IPS-20b (cell line): ENCODE measurements at regions not wholly inside any gene's neighbourhood (a gene's known extent, or its start where the extent isn't known, plus 50 kb on each side); places are given as distances from the start of the nearest gene placed in this dataset.
"Not testable (repeated sequence)": the region's sequence is repeated elsewhere in the genome, so short reads cannot be mapped to it uniquely, and the experiment has no call there.

Experiments used
- H3K27ac ChIP-seq: one replicate; pipeline ENCODE4 v1.5.1; 2013; ENCODE audit warnings: low read length
- H3K27me3 ChIP-seq: 2 replicates; pipeline ENCODE4 v1.6.1; 2013; ENCODE audit warnings: mild to moderate bottlenecking, low read length, inconsistent platforms; ENCODE audit not compliant: insufficient read depth
- H3K36me3 ChIP-seq: 2 replicates; pipeline ENCODE4 v1.6.1; 2013; ENCODE audit warnings: low read depth, mild to moderate bottlenecking, inconsistent platforms, low read length, moderate library complexity; ENCODE audit not compliant: insufficient read depth
- H3K4me1 ChIP-seq: 2 replicates; pipeline ENCODE4 v1.6.1; 2013; ENCODE audit warnings: mild to moderate bottlenecking, control low read depth, inconsistent platforms, low read length, moderate library complexity; ENCODE audit not compliant: insufficient read depth
- H3K4me3 ChIP-seq: 2 replicates; pipeline ENCODE4 v1.5.1; 2013; ENCODE audit warnings: mild to moderate bottlenecking, low read length, inconsistent platforms
- H3K9ac ChIP-seq: 2 replicates; pipeline ENCODE4 v1.6.1; 2013; ENCODE audit warnings: low read depth, mild to moderate bottlenecking, inconsistent platforms, low read length, moderate library complexity
- H3K9me3 ChIP-seq: 2 replicates; pipeline ENCODE4 v1.6.1; 2013; ENCODE audit warnings: mild to moderate bottlenecking, low read depth, low read length, inconsistent platforms; ENCODE audit not compliant: insufficient read depth

GRCh38 chr18:39460136-39460535 is 1894.5 kb upstream of the CELF4 start:
- Histone ChIP-seq H3K4me1 (no peaks in the 10 kb centered on the region), H3K9ac (no peak overlapping the region), H3K36me3 (no peaks in the 10 kb centered on the region)

DNA sequence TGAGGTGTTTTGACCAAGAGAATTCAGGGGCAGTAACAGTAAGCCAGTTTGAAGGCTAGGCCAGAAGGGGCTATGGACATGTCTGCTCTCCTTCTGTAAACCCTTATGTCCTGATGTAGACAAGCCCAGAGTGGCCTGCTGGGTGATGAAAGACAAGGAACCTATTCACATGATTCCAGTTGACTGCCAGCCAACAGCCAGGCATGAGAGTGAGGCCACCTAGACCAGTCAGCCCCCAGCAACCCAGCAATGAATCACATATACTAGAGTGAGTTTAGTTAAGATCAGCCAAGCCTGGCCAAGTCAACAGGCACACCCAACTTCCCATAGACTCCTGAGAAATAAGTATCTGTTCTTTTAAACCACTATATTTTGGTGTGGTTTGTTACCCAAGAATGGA is 1889.7 kb upstream of the CELF4 start:
- Histone ChIP-seq H3K27me3 (no peaks in the 10 kb centered on the region), H3K27ac (no peak overlapping the region), H3K4me1 (no peaks in the 10 kb centered on the region), H3K4me3 (no peak overlapping the region), H3K36me3 (no peaks in the 10 kb centered on the region), H3K9ac (no peak overlapping the region), H3K9me3 (no peaks in the 10 kb centered on the region)

More at GRCh38 chr18:39460136-39460535, 1894.5 kb upstream of the CELF4 start:
- Histone ChIP-seq H3K27ac (no peak overlapping the region), H3K27me3 (no peaks in the 10 kb centered on the region), H3K9me3 (no peaks in the 10 kb centered on the region), H3K4me3 (no peak overlapping the region)

DNA sequence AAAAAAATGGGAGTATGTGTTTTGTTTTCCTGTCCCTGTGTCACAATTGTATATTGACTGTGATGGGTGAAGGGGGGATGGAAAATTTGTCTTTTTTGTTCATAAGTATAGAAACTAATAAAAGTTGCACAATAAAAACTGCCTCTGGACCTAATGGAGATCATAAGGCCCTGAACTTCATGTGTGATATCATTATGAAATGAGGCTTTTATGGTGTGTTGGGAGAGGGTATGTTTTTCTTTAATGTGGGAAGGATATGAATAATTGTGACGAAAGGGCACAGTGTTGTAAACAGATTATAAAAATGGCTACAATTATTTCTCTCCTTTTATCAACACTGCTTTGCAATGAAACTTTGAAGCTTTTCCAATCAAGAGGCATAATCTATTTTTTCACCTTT is 1889.3 kb upstream of the CELF4 start:
- Histone ChIP-seq H3K27ac (no peak overlapping the region), H3K36me3 (no peaks in the 10 kb centered on the region), H3K9me3 (no peaks in the 10 kb centered on the region), H3K4me3 (no peak overlapping the region), H3K27me3 (no peaks in the 10 kb centered on the region), H3K9ac (no peak overlapping the region), H3K4me1 (no peaks in the 10 kb centered on the region)

DNA sequence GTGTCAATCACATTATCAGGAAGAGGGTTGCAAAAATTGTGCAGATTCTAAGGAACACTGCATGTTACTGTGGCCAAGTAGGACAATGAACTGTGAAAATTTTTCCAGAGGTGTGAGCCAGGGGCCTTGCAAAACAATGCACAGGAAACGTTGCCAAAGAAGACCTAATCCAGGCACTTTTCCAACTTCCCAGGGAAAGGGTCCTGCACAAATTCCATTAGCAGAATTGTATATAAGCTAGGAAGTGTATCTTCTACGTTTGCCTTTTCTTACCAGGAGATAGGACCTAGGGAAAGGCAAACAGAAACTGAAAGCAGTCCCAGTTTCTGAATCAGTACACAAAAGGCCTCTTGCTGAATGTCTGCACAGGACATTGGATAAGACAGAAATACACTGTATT is 1888.3 kb upstream of the CELF4 start:
- Histone ChIP-seq H3K27me3 (no peaks in the 10 kb centered on the region), H3K9me3 (no peaks in the 10 kb centered on the region), H3K9ac (no peak overlapping the region), H3K4me1 (no peaks in the 10 kb centered on the region), H3K4me3 (no peak overlapping the region), H3K27ac (no peak overlapping the region), H3K36me3 (no peaks in the 10 kb centered on the region)

DNA sequence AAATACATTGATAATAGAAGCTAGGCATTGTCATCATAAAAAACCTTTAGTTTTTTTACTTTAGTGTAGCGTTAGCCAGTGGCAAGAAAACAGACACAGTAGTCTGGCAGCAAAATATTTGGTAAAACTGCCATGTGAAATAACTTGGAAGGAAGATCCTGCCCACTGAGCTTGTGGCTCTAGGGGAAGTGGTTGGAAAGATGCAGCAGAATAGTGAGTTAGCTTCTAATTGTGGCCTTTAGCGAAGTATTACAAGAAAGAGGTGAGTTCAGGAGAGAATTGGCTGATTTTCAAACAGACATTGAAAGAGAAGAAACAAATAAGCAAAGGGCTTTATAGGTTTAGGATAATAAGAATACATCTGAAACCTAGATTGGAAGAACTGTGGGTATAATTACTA is 1887.8 kb upstream of the CELF4 start:
- Histone ChIP-seq H3K27ac (no peak overlapping the region), H3K27me3 (no peaks in the 10 kb centered on the region), H3K36me3 (no peaks in the 10 kb centered on the region), H3K9ac (no peak overlapping the region), H3K9me3 (no peaks in the 10 kb centered on the region), H3K4me1 (no peaks in the 10 kb centered on the region), H3K4me3 (no peak overlapping the region)

GRCh38 chr18:39450958-39451357 is 1885.4 kb upstream of the CELF4 start:
- H3K27me3 ChIP-seq: no peaks in the 10 kb centered on the region
- no peaks in the 10 kb centered on the region for H3K36me3 ChIP-seq
- no peak overlapping the region for H3K9ac ChIP-seq
- H3K4me1 ChIP-seq: no peaks in the 10 kb centered on the region
- no peak overlapping the region for H3K4me3 ChIP-seq
- H3K9me3 ChIP-seq: no peaks in the 10 kb centered on the region
- no peak overlapping the region for H3K27ac ChIP-seq

DNA sequence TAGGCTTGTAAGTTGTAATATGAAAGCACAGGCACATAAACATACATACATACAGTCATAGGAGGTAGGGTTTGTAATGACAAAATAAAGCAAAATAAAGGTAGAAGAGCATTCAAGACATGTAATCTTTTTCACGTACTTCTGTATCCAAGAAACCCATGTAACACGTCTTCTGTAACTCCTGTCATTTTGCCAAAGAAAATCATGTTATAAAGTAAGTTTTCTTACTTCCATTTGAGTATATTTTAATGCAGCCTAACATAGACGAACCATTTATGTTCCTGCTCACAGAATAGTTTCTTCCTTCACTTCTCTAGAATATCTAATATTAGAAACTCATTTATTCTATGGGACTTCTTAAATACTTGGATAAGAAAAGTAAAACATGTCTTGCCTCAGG is 1884.0 kb upstream of the CELF4 start:
- H3K4me1 ChIP-seq: no peaks in the 10 kb centered on the region
- H3K36me3 ChIP-seq: no peaks in the 10 kb centered on the region
- H3K27ac ChIP-seq: no peak overlapping the region
- no peak overlapping the region for H3K4me3 ChIP-seq
- H3K9ac ChIP-seq: no peak overlapping the region
- H3K9me3 ChIP-seq: no peaks in the 10 kb centered on the region
- H3K27me3 ChIP-seq: no peaks in the 10 kb centered on the region

- H3K4me1 ChIP-seq: no peaks in the 10 kb centered on the region
- no peak overlapping the region for H3K27ac ChIP-seq
- H3K36me3 ChIP-seq: no peaks in the 10 kb centered on the region
- H3K4me3 ChIP-seq: no peak overlapping the region
- no peak overlapping the region for H3K9ac ChIP-seq
- H3K9me3 ChIP-seq: no peaks in the 10 kb centered on the region
- H3K27me3 ChIP-seq: no peaks in the 10 kb centered on the region
These were observed 1883.3 kb upstream of the CELF4 start for GRCh38 chr18:39448942-39449341.

DNA sequence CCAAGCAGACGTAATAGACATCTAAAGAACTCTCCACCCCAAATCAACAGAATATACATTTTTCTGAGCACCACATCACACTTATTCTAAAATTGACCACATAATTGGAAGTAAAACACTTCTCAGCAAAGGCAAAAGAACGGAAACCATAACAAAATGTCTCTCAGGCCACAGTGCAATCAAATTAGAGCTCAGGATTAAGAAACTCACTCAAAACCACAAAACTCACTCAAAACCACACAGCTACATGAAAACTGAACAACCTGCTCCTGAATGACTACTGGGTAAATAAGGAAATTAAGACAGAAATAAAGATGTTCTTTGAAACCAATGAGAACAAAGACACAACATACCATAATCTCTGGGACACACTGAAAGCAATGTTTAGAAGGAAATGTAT is 1879.4 kb upstream of the CELF4 start:
- not testable (repeated sequence) for H3K4me3 ChIP-seq, H3K27me3 ChIP-seq, H3K4me1 ChIP-seq, H3K9me3 ChIP-seq, H3K9ac ChIP-seq, H3K36me3 ChIP-seq, H3K27ac ChIP-seq

DNA sequence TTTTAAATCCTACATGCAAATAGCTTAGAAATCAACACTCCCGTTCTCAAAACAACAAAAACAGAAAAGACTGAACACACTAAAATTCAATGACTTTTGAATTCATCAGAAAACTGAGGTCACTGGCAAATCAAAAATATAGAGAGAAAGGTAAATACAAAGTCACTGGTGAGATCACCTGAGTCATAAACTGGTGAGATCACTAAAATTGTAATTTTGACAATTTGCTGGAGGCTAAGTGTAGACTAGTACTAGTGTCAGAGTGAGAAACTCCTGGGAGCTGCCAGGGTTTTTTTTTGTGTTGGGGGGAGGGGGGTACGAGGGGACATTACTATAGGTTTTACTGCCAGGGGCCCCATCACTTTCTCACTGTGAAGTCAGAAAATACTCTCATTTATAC is 1876.0 kb upstream of the CELF4 start:
- Histone ChIP-seq H3K27me3 (no peaks in the 10 kb centered on the region), H3K27ac (no peak overlapping the region), H3K4me1 (no peaks in the 10 kb centered on the region), H3K4me3 (no peak overlapping the region), H3K9me3 (no peaks in the 10 kb centered on the region), H3K36me3 (no peaks in the 10 kb centered on the region), H3K9ac (no peak overlapping the region)

DNA sequence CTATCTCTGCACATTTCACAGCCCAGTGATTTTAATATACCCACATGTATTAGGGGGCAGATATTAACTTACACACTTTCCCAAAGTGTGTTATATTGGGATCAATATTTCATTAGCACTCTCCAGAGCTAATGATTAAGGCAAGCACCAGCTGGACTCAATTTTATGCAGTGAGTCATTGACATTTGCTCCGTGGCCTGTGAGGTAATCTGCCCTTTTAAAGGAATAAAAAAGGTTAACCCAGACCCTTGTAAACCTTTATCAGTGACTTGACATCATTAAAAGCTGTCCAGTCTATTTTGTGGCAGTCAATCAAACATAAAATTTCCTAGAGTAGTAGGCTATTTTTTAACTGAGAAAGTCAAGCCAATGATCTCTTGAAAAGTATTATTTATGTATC is 1870.4 kb upstream of the CELF4 start:
- H3K27ac ChIP-seq: no peak overlapping the region
- no peaks in the 10 kb centered on the region for H3K36me3 ChIP-seq
- H3K27me3 ChIP-seq: no peaks in the 10 kb centered on the region
- no peaks in the 10 kb centered on the region for H3K4me1 ChIP-seq
- H3K9ac ChIP-seq: no peak overlapping the region
- H3K4me3 ChIP-seq: no peak overlapping the region
- H3K9me3 ChIP-seq: no peaks in the 10 kb centered on the region

GRCh38 chr18:39435209-39435608 is 1869.6 kb upstream of the CELF4 start:
- Histone ChIP-seq H3K9ac (no peak overlapping the region), H3K4me3 (no peak overlapping the region), H3K36me3 (no peaks in the 10 kb centered on the region), H3K27me3 (no peaks in the 10 kb centered on the region), H3K9me3 (no peaks in the 10 kb centered on the region), H3K4me1 (no peaks in the 10 kb centered on the region), H3K27ac (no peak overlapping the region)
